CD4-positive, alpha-beta T cell treated with Interleukin-2 at 100 ng/mL for 4 hours (primary cell): ENCODE measurements at regions not wholly inside any gene's neighbourhood (a gene's known extent, or its start where the extent isn't known, plus 50 kb on each side); places are given as distances from the start of the nearest gene placed in this dataset.

Experiments used
- DNase-seq: peaks from one replicate; pipeline ENCODE4 v3.0.0-alpha.2; 2020; ENCODE audit warnings: low spot score

- DNase-seq, result no peak
These were observed 397.6 kb downstream of the RNF144B start for GRCh38 chr6:18784794-18785193.

GRCh38 chr6:18785810-18786490 lies 398.8 kb downstream of the RNF144B start:
- DNase-seq, result no peak

- DNase-seq, result no peak
These were observed 405.7 kb downstream of the RNF144B start for GRCh38 chr6:18792866-18793265.

GRCh38 chr6:18795726-18796125 lies 408.6 kb downstream of the RNF144B start:
- no peak for DNase-seq

- DNase-seq, result no peak
These were observed 433.6 kb downstream of the RNF144B start for GRCh38 chr6:18820725-18821124.

- no peak for DNase-seq
These were observed 436.7 kb downstream of the RNF144B start for GRCh38 chr6:18823782-18824386.

- no peak for DNase-seq
These were observed 442.2 kb downstream of the RNF144B start for GRCh38 chr6:18829272-18829870.

- DNase-seq, result no peak
These were observed 448.8 kb downstream of the RNF144B start for GRCh38 chr6:18835976-18836375.

- no peak for DNase-seq
These were observed 449.9 kb downstream of the RNF144B start for GRCh38 chr6:18837013-18837412.

GRCh38 chr6:18842534-18842933 lies 455.4 kb downstream of the RNF144B start:
- no peak for DNase-seq

- no peak for DNase-seq
These were observed 458.7 kb downstream of the RNF144B start for GRCh38 chr6:18845896-18846295.

GRCh38 chr6:18846327-18846726 lies 459.2 kb downstream of the RNF144B start:
- no peak for DNase-seq

GRCh38 chr6:18861204-18861603 lies 474.1 kb downstream of the RNF144B start:
- DNase-seq, result no peak

GRCh38 chr6:18883268-18883667 lies 496.1 kb downstream of the RNF144B start:
- no peak for DNase-seq

- DNase-seq, result no peak
These were observed 496.7 kb downstream of the RNF144B start for GRCh38 chr6:18883851-18884250.

GRCh38 chr6:18893540-18894269 lies 506.6 kb downstream of the RNF144B start:
- DNase-seq, result no peak

GRCh38 chr6:18897350-18897749 lies 510.2 kb downstream of the RNF144B start:
- no peak for DNase-seq

- no peak for DNase-seq
These were observed 517.5 kb downstream of the RNF144B start for GRCh38 chr6:18904681-18905080.

- DNase-seq, result no peak
These were observed 533.6 kb downstream of the RNF144B start for GRCh38 chr6:18920701-18921100.

GRCh38 chr6:18931086-18931485 lies 543.9 kb downstream of the RNF144B start:
- no peak for DNase-seq

GRCh38 chr6:18958146-18958545 lies 571.0 kb downstream of the RNF144B start:
- DNase-seq, result no peak

- DNase-seq, result no peak
These were observed 574.4 kb downstream of the RNF144B start for GRCh38 chr6:18961566-18961965.

- DNase-seq, result no peak
These were observed 575.3 kb downstream of the RNF144B start for GRCh38 chr6:18962361-18962905.
